ENCODE measurements at regions not wholly inside any gene's neighbourhood (a gene's known extent, or its start where the extent isn't known, plus 50 kb on each side); places are given as distances from the start of the nearest gene placed in this dataset.

- DNase-seq (ENCODE audit: low spot score), result no peak
Measured at GRCh38 chr17:36816214-36816906, 120.9 kb upstream of the LHX1 start.

- DNase-seq (ENCODE audit: low spot score), result no peak
Measured at GRCh38 chr17:36816907-36817288, 120.4 kb upstream of the LHX1 start.

GRCh38 chr17:36817483-36818048, 119.7 kb upstream of the LHX1 start:
- no peak for DNase-seq (ENCODE audit: low spot score)

- no peak for DNase-seq (ENCODE audit: low spot score)
Measured at GRCh38 chr17:36818134-36818825, 119.0 kb upstream of the LHX1 start.

GRCh38 chr17:36823850-36824677, 113.2 kb upstream of the LHX1 start:
- DNase-seq (ENCODE audit: low spot score), result no peak

DNA sequence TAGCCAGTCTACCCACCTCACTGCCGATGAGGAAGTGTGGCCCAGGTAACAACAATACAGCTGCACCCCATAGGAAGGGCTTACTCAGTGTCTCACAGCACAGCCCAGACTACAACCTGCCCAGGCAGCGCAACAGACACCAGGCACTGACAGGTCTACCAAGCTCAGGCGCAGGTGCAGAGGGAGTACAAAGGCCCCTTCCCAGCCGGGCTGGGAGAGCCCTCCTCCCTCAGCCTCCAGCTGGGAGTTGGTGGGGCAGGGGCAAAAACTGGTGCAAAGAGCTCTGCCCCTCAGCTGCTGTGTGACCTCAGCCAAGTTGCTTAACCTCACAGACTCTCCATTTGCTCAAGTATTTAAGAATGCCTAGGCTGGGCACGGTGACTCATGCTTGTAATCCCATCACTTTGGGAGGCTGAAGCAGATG, 112.6 kb upstream of the LHX1 start:
- peak; percentile 22 for DNase-seq (ENCODE audit: low spot score)

GRCh38 chr17:36825113-36825512, 112.2 kb upstream of the LHX1 start:
- no peak for DNase-seq (ENCODE audit: low spot score)

DNA sequence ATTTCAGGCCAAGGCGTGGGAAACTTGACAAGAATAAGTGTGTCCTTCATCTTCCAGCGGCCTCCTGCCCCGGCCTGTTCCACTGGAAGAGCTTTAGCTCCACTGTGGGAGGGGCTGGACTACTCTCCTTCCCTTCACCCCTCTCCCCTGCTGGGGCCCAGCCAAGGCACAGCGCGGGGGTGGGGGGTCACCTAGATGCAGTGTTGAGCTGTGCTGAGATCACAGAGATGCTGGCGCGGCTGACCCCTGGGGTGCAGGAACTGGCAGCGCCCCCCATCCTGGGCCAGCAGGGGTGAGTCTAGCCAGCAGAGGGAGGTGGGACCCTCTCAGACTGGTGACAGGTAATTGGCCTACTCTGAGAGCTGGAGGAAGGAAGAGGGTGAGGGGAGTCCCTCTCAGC, 111.8 kb upstream of the LHX1 start:
- no peak for DNase-seq (ENCODE audit: low spot score)

GRCh38 chr17:36825951-36826350, 111.3 kb upstream of the LHX1 start:
- no peak for DNase-seq (ENCODE audit: low spot score)

- no peak for DNase-seq (ENCODE audit: low spot score)
Measured at GRCh38 chr17:36827081-36827480, 110.2 kb upstream of the LHX1 start.

DNA sequence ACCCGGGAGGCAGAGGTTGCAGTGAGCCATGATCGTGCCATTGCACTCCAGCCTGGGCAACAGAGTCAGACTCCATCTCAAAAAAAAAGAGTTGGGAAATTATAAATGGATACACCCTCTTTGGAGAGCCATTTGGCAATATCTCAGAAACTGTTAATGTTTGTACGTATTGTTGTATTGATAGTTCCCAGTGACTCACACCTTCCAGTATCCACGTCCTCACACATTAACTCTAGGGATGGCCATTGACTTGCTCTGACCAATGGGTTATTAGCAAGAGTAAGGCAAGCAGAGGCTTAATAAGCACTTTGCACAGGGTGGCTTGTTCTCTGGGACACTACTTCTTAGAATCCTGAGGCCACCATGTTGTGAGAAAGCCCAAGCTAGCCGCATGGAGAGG, 107.6 kb upstream of the LHX1 start:
- no peak for DNase-seq (ENCODE audit: low spot score)

DNA sequence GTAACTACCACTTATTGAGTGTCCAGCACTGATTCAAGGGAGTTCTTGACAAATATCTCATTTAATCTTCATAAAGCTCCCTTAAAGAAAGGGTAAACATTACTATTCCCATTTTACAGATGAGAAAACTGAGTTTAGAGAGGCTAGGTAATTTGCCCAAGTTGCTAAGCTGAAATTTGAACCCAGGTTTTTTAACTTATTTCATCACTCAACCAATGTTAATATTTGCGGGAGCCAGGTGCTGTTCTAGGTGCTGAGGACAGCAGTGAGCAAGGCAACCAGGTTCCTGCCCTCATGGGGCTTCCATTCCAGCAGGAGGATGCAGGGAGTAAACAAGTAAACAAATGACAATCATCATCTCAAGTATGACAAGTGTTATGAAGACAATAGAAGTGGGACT, 104.0 kb upstream of the LHX1 start:
- DNase-seq (ENCODE audit: low spot score), result no peak

- no peak for DNase-seq (ENCODE audit: low spot score)
Measured at GRCh38 chr17:36835036-36835435, 102.2 kb upstream of the LHX1 start.

GRCh38 chr17:36837195-36837938, 99.9 kb upstream of the LHX1 start:
- DNase-seq (ENCODE audit: low spot score), result no peak

GRCh38 chr17:36837939-36838272, 99.4 kb upstream of the LHX1 start:
- DNase-seq (ENCODE audit: low spot score), result no peak

DNA sequence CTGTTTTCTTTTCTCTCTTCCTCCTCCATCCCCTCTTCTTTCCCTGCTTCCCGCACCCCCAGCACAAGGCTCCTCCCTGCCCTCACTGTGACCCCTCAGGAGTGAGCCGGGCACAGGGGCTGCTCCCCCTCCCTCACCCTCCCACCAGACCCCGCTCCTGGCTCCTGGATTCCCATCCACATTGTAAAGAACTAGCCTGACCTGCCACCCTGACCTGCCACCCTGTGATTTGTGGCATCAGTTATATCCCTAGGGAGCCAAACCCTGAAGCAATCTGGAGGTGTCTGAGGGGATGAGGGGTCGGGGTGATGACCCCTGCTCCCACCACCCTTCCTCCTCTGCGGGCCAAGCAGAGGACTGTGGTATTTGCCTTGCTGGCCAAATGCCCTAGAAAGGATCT, 98.0 kb upstream of the LHX1 start:
- no peak for DNase-seq (ENCODE audit: low spot score)

DNA sequence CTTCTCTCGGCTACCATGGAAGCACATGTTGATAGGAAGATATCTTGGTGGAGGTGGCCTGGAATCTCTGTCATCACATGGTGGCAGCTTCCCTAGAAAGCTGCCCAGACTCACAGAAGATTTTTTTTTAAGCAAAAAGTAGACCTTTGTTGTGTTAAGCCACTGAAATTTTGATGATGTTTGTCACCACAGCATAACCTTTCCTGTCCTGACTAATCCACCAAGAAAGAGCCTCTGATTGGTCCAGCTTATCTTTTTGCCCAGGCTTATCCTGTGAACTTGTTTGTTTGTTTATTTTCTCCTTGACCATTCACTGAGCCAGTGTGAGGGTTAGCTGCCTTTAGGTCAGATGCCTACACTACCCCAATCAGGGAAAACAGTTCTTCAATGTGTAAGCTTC, 96.5 kb upstream of the LHX1 start:
- DNase-seq (ENCODE audit: low spot score), result no peak

GRCh38 chr17:36842231-36842819, 95.0 kb upstream of the LHX1 start:
- no peak for DNase-seq (ENCODE audit: low spot score)

DNA sequence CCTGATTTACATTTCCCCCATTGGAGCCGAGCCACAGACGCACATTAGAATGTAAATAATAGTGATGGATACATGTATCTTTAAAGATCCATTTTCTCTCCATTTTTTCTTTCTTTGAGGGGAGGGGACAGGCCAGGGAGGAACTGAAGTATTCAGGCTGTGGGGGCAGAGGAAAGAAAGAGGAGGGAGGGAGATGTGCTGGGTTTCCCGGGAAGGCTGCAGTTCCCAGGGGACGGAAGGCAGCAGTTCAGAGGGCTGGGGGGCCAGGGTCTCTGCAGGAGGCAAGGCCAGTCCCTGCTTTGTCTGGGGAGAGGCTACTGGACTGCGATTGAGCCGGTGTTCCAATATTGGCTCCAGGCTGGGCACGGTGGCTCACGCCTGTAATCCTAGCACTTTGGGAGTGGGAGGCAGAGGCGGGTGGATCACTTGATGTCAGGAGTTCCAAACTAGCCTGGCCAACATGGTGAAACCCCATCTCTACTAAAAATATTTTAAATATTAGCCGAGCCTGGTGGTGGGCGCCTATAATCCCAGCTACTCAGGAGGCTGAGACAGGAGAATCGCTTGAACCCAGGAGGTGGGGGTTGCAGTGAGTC, 94.2 kb upstream of the LHX1 start:
- no peak for DNase-seq (ENCODE audit: low spot score)

DNA sequence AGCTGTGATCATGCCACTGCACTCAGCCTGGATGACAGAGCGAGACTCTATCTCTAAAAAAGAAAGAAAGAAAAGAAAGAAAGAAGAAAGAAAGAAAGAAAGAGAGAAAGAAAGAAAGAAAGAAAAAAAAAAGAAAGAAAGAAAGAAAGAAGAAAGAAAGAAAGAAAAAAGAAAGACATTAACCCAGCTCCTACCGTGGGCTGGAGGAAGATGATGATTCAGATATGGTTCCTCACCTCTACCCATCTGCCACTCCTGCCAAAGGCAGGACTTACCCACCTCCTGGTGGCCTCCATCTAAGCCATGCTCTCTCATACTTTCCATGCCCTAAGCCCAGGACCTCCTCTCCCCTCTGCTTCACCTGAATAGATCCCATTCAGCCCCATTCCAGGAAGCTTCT, 93.3 kb upstream of the LHX1 start:
- DNase-seq (ENCODE audit: low spot score), result no peak

GRCh38 chr17:36844601-36845000, 92.7 kb upstream of the LHX1 start:
- DNase-seq (ENCODE audit: low spot score), result no peak
